Left lobe of liver (tissue), 2 donors: ENCODE measurements at regions not wholly inside any gene's neighbourhood (a gene's known extent, or its start where the extent isn't known, plus 50 kb on each side); places are given as distances from the start of the nearest gene placed in this dataset.

ENCODE experiments used
- ATAC-seq: fragments of 200-7000 bp; cut with Tn5 transposase; one replicate; pipeline ENCODE4 v1.9.1; 2020; ENCODE audit warnings: mild to moderate bottlenecking, moderate library complexity
- DNase-seq: peaks from one replicate; pipeline ENCODE4 v3.0.0-alpha.2; 2020; ENCODE audit warnings: low spot score
- donor health status: DM: no; HTN: no; CAD: no; lungs with moderate emphysema.
- donor health status: DM: no; HTN: yes; CAD: no.

DNA sequence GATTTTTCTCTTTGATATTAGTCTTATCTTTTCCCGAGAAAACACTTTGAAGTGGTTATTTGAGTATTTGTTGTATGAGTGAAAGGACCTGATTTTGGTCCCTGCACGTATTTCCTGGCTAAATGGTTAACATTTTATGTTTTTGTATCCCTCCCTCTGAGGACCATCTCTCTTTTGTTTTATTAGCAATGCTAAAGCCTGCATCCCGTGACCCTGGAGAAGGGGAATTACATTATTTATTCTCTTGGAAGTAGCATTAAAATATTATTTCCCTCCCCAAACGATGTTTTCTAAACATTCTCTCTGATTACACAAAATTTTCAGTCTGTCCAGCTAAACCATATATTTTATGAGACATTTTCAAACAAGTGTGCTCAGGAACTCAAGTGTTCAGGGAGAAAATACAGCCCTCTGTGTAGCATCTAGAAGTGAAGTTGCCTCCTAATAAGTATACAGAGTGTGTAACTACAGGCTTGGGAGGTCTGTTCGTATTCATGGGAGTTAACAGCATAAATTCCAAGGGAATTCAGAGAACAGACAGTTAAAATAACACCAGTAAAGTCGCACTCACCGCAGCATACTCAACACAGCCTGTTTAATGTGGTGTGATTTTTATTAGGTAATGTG, 163.8 kb upstream of the NPVF start:
- no peak for ATAC-seq
- DNase-seq = no peak

- DNase-seq (no peak), ATAC-seq (peak; percentile 37)
Measured at GRCh38 chr7:25392588-25393338, 164.5 kb upstream of the NPVF start.

DNA sequence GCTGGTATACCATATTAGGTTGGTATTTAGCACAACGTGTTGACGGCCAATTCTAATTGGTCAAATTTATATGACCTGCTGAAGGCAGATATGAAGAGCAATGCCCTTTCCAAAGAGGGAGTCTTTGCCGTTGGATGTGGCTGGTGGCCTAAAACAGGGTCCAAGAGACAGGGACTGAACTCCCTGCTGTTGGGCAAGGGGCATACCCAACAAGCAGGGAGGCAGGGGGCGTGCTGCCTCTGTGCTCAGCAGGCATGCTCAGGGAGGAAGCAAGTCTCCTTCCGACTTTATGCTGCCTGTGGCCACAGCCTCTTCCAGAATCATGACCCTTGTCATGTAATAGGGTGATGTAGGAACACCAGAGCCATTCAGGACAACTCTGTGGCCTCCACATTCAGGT, 167.7 kb upstream of the NPVF start:
- DNase-seq (no peak), ATAC-seq (no peak)

DNA sequence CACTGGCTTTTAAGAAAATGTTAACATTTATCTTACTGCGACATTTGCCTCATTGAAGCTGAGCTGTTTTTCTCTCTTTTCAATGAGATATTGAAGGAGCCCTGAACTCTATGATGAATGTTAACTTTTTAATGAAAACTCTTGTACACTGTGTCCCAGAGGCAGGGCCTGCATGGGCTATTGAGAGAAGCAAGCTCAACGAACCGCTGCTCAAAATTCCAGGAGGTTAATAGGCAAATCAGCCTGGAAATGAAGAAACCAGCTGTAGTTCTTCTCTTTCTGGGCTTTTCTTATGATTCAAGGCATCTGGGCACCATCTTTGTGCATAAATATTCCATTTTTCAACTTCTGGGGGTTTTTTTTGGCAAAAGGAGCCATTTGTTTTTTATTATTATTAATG, 168.4 kb upstream of the NPVF start:
- no peak for DNase-seq

GRCh38 chr7:25398418-25398817, 170.1 kb upstream of the NPVF start:
- no peak for DNase-seq
- no peak for ATAC-seq

More for the DNA sequence above, 168.4 kb upstream of the NPVF start:
- ATAC-seq = no peak

- no peak for DNase-seq
- ATAC-seq = no peak
Measured at GRCh38 chr7:25399000-25399750, 170.9 kb upstream of the NPVF start.

- DNase-seq = no peak
- no peak for ATAC-seq
Measured at GRCh38 chr7:25402532-25402931, 174.2 kb upstream of the NPVF start.

GRCh38 chr7:25405736-25406135, 177.4 kb upstream of the NPVF start:
- no peak for DNase-seq

GRCh38 chr7:25407053-25407452, 178.8 kb upstream of the NPVF start:
- ATAC-seq (no peak), DNase-seq (no peak)

More at GRCh38 chr7:25405736-25406135, 177.4 kb upstream of the NPVF start:
- no peak for ATAC-seq

DNA sequence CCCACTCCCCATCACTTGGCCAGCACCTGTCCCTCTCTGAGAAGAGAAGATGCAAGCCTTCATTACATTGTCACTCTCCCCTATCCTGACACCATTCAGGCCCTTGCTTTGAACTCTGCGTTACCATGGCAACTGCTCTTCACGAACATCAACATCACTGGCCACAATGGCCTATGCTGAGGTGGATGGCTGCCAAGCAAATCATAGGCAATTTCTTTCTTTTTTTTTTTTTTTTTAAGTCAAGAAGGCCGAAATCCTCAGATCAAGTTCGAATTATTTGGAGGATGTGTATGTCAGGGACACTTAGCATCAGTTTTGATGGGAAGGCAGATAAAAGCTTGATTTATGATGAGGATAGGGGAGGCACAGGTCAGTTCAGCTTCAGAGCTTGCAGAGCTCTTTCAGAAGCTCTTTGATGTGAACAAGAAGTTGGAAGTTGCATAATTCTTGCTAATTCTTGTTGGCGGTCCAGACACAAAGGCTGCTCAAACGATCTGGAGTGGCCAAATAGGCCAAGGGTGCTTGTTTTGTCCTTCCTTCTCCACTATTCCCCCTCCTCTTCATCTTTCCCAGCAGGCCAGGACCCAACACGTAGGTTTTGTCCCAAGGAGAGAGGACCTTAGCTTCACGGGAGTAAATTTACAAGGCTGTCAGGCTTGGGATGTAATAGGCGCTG, 179.9 kb upstream of the NPVF start:
- ATAC-seq = no peak
- no peak for DNase-seq

- ATAC-seq = no peak
Measured at GRCh38 chr7:25408876-25409275, 180.6 kb upstream of the NPVF start.

GRCh38 chr7:25409897-25410636, 181.8 kb upstream of the NPVF start:
- DNase-seq (no peak), ATAC-seq (no peak)

More at GRCh38 chr7:25408876-25409275, 180.6 kb upstream of the NPVF start:
- no peak for DNase-seq

DNA sequence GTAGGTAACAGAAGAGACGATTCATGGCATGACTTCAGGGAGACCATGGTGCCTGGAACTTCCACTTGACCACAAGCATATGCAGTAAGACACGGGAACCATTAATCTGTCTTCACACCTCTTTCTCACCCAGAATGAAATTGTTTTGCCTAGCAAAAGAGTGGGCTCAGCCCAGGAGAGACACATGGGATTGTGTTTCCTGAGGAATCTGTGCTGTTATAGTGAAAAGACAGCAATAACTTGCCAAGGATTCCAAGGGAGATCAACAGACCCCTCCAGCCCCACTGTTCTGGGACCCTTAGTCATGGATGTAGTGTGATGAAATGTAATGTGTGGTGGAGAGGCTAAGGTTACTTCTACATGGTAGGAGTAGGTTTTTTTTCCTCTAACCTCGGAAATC, 192.5 kb upstream of the NPVF start:
- DNase-seq (no peak), ATAC-seq (no peak)

DNA sequence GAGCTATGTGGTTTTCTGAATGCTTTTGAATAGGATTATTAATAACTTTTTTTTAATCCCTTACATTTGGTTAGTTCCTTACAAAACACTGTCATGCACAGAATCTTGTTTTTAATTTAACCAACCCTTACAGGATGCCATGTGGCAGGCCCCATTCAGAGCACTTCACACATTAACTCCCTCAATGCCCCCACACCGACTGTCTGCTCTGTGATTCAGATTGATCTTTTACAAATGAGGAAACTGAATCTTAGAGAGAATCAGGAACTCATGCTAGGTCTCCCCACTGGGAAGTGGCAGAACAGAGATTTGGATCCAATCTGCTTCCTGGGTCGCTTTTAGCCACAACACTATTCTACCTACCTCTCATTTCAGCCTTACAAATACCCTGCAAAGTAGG, 195.8 kb upstream of the NPVF start:
- ATAC-seq (no peak), DNase-seq (no peak)

DNA sequence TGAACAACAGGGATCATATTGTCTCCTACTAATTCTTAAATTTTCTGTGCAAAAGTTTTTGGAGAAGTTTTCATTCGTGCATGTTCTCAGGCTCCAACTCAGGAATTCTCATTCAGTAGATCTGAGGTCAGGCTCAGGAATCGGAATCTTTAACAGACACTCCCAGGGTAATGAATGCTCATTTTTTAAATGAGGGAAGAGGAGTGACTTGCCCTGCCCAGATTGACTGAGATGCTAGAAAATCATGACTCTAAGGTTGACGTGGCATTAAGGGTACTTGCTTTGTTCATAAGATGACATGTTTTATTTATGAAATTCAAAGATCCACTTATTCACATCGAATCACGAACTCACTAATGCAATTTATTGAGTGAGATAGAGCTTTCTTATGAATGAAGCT, 196.6 kb upstream of the NPVF start:
- no peak for DNase-seq
- ATAC-seq = no peak

- no peak for DNase-seq
- ATAC-seq = no peak
Measured at GRCh38 chr7:25427721-25428120, 199.4 kb upstream of the NPVF start.

DNA sequence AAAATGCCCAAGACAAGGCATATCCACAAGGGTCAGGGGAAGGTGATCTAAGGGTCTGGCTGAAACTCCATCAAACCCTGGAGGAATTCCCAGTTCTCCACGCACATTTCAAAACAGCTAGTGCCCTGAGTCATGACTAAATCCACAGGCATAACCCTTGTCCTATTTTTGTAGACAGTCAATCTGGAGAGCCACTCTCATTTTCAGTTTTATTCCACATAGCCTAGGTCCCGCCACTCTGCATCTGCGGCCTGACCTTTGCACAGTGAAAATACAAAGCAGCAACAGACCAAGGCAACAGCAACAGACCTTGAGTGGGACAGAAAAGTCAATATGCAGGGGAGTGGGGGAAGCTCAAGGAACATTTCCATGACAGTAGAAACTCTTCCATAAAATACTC, 201.4 kb upstream of the NPVF start:
- peak; percentile 93 for ATAC-seq
- DNase-seq = peak; percentile 78

DNA sequence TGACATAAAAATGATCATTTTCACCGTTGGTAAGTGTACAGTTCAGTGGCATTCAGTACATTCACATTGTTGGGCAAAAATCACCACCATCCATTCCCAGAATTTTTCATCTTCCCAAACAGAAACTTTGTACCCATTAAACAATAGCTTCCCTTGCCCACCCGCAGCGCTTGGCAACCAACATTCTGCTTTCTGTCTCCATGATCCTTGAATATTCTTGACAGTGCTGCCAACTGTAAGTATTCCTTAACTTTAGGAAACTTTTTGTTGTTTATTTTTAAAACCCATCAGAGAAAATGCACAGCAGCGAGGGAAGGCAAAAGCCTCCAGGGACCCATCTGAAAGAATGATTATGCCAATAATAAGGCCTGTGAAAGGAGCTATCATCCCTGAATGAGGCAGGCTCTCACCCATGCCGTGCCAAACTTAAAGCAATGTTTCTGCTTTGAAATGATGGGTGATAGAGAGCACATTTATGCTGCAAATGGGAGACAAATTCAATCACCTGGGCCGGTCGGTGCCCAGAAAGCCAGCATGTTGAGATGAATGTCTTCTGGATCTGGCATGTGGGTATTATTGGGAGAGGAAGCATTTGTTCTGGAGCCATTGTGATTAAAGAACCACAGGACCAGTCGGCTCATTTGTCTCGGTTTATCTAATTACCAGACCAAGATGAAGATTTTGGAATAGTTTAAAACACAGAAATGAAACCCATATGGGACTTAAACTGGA, 202.1 kb upstream of the NPVF start:
- DNase-seq = no peak

GRCh38 chr7:25431956-25432450, 203.7 kb upstream of the NPVF start:
- DNase-seq = no peak

More for the DNA sequence above, 202.1 kb upstream of the NPVF start:
- ATAC-seq = peak; percentile 18

GRCh38 chr7:25432807-25433206, 204.5 kb upstream of the NPVF start:
- ATAC-seq (no peak), DNase-seq (no peak)

More at GRCh38 chr7:25431956-25432450, 203.7 kb upstream of the NPVF start:
- no peak for ATAC-seq
